ENCODE measurements at regions not wholly inside any gene's neighbourhood (a gene's known extent, or its start where the extent isn't known, plus 50 kb on each side); places are given as distances from the start of the nearest gene placed in this dataset.

- H3K36me3 ChIP-seq (replicated peaks) = no peaks in the 10 kb centered on the region
- TF ChIP-seq CTCF (IDR thresholded peaks at IDR 0.05; ENCODE audit: low read depth, low read length, missing control alignments) = no peak
- no peak overlapping the region for H3K27ac ChIP-seq
- no peaks in the 10 kb centered on the region for H3K27me3 ChIP-seq (replicated peaks)
- H3K4me3 ChIP-seq (ENCODE audit: low read depth, low read length) = no peak overlapping the region
- in situ Hi-C loops (cut with HindIII; ENCODE audit: low pct_ligation_motif_present, low sequenced_read_pairs) = no loop called here
- DNase-seq = no peak
Measured at GRCh38 chr2:16107246-16107645, 166.9 kb downstream of the MYCN start.

GRCh38 chr2:16106619-16107018 lies 166.3 kb downstream of the MYCN start:
- Histone ChIP-seq H3K36me3 (replicated peaks) (no peaks in the 10 kb centered on the region), H3K4me3 (ENCODE audit: low read depth, low read length) (no peak overlapping the region), H3K27ac (no peak overlapping the region), H3K27me3 (replicated peaks) (no peaks in the 10 kb centered on the region)
- DNase-seq = no peak
- in situ Hi-C loops (cut with HindIII; ENCODE audit: low pct_ligation_motif_present, low sequenced_read_pairs) = no loop called here
- no peak for TF ChIP-seq CTCF (IDR thresholded peaks at IDR 0.05; ENCODE audit: low read depth, low read length, missing control alignments)

- H3K36me3 ChIP-seq (replicated peaks) = no peaks in the 10 kb centered on the region
- H3K27ac ChIP-seq = no peak overlapping the region
- no peak overlapping the region for H3K4me3 ChIP-seq (ENCODE audit: low read depth, low read length)
- no peak for TF ChIP-seq CTCF (IDR thresholded peaks at IDR 0.05; ENCODE audit: low read depth, low read length, missing control alignments)
- DNase-seq = no peak
- no peaks in the 10 kb centered on the region for H3K27me3 ChIP-seq (replicated peaks)
- in situ Hi-C loops (cut with HindIII; ENCODE audit: low pct_ligation_motif_present, low sequenced_read_pairs) = no loop called here
Measured at GRCh38 chr2:16105669-16106281, 165.4 kb downstream of the MYCN start.

GRCh38 chr2:16104949-16105668 lies 164.8 kb downstream of the MYCN start:
- in situ Hi-C loops (cut with HindIII; ENCODE audit: low pct_ligation_motif_present, low sequenced_read_pairs) = no loop called here
- TF ChIP-seq CTCF (IDR thresholded peaks at IDR 0.05; ENCODE audit: low read depth, low read length, missing control alignments) = no peak
- no peak for DNase-seq
- Histone ChIP-seq H3K36me3 (replicated peaks) (no peaks in the 10 kb centered on the region), H3K4me3 (ENCODE audit: low read depth, low read length) (no peak overlapping the region), H3K27me3 (replicated peaks) (no peaks in the 10 kb centered on the region), H3K27ac (no peak overlapping the region)

GRCh38 chr2:16104315-16104948 lies 164.1 kb downstream of the MYCN start:
- DNase-seq = no peak
- in situ Hi-C loops (cut with HindIII; ENCODE audit: low pct_ligation_motif_present, low sequenced_read_pairs) = no loop called here
- Histone ChIP-seq H3K4me3 (ENCODE audit: low read depth, low read length) (no peak overlapping the region), H3K27ac (no peak overlapping the region), H3K27me3 (replicated peaks) (no peaks in the 10 kb centered on the region), H3K36me3 (replicated peaks) (no peaks in the 10 kb centered on the region)
- no peak for TF ChIP-seq CTCF (IDR thresholded peaks at IDR 0.05; ENCODE audit: low read depth, low read length, missing control alignments)

Data from brain microvascular endothelial cell (primary cell).